RWPE2 (cell line): ENCODE measurements at regions not wholly inside any gene's neighbourhood (a gene's known extent, or its start where the extent isn't known, plus 50 kb on each side); places are given as distances from the start of the nearest gene placed in this dataset.

ENCODE experiments used
- ATAC-seq: fragments of 200-7000 bp; cut with Tn5 transposase; 3 replicates; pipeline ENCODE4 v1.9.1; 2021; ENCODE audit warnings: low read depth
- DNase-seq: peaks from one replicate; pipeline ENCODE4 v3.0.0-alpha.2; 2020; ENCODE audit warnings: low spot score
- H3K27ac ChIP-seq: fragments of 450-650 bp; 2 replicates; pipeline ENCODE4 v1.5.1; 2017; ENCODE audit warnings: mild to moderate bottlenecking; ENCODE audit not compliant: poor library complexity, severe bottlenecking
- H3K27me3 ChIP-seq: fragments of 250-450 bp; sonication (Bioruptor Pico); 2 replicates; pipeline ENCODE4 v1.5.1; 2021; ENCODE audit warnings: mild to moderate bottlenecking, moderate library complexity; ENCODE audit not compliant: insufficient read depth, poor library complexity, severe bottlenecking
- H3K36me3 ChIP-seq: fragments of 250-450 bp; sonication (Bioruptor Pico); 2 replicates; pipeline ENCODE4 v1.5.1; 2020; ENCODE audit warnings: low read depth, mild to moderate bottlenecking, moderate library complexity
- H3K4me1 ChIP-seq: fragments of 250-450 bp; sonication (Bioruptor Pico); 2 replicates; pipeline ENCODE4 v1.5.1; 2021; ENCODE audit warnings: mild to moderate bottlenecking, moderate library complexity; ENCODE audit not compliant: insufficient read depth, poor library complexity, severe bottlenecking
- H3K4me3 ChIP-seq: fragments of 250-450 bp; sonication (Bioruptor Pico); 2 replicates; pipeline ENCODE4 v1.5.1; 2021; ENCODE audit warnings: mild to moderate bottlenecking, moderate library complexity; ENCODE audit not compliant: severe bottlenecking
- H3K9me3 ChIP-seq: fragments of 250-450 bp; sonication (Bioruptor Pico); 2 replicates; pipeline ENCODE4 v1.5.1; 2021; ENCODE audit warnings: mild to moderate bottlenecking, moderate library complexity; ENCODE audit not compliant: severe bottlenecking
- TF ChIP-seq, protein P1 (sequence below): fragments of 450-650 bp; IDR thresholded peaks from one replicate; pipeline ENCODE4 v1.5.1; 2017; ENCODE audit warnings: mild to moderate bottlenecking, moderate library complexity; ENCODE audit not compliant: poor library complexity, severe bottlenecking

DNA sequence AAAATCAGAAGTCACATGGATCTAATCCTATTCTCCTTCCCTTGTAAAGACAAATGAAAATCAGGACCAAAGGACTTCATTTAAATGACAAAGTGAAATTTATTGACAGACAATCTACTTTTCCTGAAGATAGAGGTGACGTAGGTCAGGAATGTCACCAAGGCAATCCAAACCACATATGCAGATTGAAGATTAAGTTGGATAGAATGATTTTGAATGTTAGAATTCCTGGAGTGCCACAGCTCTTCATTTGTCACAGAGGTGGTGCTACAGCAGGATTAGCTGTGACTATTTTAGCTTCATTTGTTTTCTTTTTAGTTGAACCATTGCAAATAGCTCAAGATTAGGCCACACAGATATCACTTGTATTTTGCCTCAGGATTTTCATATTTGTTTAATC, 736.0 kb upstream of the ARRDC3 start:
- TF ChIP-seq, protein P1, sequence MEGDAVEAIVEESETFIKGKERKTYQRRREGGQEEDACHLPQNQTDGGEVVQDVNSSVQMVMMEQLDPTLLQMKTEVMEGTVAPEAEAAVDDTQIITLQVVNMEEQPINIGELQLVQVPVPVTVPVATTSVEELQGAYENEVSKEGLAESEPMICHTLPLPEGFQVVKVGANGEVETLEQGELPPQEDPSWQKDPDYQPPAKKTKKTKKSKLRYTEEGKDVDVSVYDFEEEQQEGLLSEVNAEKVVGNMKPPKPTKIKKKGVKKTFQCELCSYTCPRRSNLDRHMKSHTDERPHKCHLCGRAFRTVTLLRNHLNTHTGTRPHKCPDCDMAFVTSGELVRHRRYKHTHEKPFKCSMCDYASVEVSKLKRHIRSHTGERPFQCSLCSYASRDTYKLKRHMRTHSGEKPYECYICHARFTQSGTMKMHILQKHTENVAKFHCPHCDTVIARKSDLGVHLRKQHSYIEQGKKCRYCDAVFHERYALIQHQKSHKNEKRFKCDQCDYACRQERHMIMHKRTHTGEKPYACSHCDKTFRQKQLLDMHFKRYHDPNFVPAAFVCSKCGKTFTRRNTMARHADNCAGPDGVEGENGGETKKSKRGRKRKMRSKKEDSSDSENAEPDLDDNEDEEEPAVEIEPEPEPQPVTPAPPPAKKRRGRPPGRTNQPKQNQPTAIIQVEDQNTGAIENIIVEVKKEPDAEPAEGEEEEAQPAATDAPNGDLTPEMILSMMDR, result no peak
- H3K27me3 ChIP-seq, result no peaks in the 10 kb centered on the region
- H3K27ac ChIP-seq, result no peak overlapping the region
- ATAC-seq (no peak), DNase-seq (no peak)
- no peaks in the 10 kb centered on the region for H3K4me1 ChIP-seq
- no peak overlapping the region for H3K4me3 ChIP-seq
- H3K36me3 ChIP-seq, result no peaks in the 10 kb centered on the region
- no peaks in the 10 kb centered on the region for H3K9me3 ChIP-seq

DNA sequence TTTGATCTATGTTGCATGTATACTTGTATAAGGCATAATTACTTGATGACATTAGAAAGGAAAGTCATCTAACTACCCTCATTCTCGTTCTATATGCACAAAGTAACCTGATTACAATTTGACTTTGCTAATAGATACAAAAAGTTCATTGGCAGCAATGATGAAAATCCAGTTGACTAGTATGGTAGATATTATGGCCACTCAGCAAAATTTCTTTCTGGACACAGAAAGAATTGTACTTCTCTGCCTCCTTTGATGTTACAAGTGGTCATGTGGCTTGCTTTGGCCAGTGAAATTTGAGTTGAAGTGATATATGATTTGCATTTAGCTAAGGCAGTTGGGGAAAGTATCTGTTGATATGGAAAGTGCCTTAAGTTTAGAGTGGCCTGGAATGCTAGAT, 723.7 kb upstream of the ARRDC3 start:
- TF ChIP-seq, protein P1, result no peak
- no peak for DNase-seq

DNA sequence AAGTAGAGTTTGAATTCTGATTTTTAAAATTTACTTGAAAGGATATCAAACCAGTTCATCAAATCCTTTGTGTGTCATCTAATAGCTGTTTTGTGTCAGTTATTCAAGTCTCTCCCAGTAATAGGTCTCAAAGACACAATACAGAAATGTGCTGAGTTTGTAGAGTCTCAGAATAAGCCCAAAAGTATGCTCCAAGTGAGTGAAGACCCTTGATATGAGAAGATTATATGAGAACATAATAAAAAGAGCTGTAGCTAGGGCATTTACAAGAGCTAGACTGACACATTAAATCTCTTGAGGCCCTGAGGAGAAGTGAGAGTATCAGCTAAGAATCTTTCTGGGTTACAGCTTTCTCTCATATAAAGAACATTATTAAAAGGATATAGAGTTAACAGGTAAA, 721.0 kb upstream of the ARRDC3 start:
- H3K4me1 ChIP-seq, result no peaks in the 10 kb centered on the region
- ATAC-seq (no peak), DNase-seq (no peak)
- no peaks in the 10 kb centered on the region for H3K36me3 ChIP-seq
- H3K27me3 ChIP-seq, result no peaks in the 10 kb centered on the region
- TF ChIP-seq, protein P1, result no peak
- no peak overlapping the region for H3K27ac ChIP-seq
- H3K9me3 ChIP-seq, result no peaks in the 10 kb centered on the region
- H3K4me3 ChIP-seq, result no peak overlapping the region

More for the DNA sequence above, 723.7 kb upstream of the ARRDC3 start:
- no peak for ATAC-seq
- no peaks in the 10 kb centered on the region for H3K4me1 ChIP-seq
- H3K4me3 ChIP-seq, result no peak overlapping the region
- no peaks in the 10 kb centered on the region for H3K27me3 ChIP-seq
- H3K36me3 ChIP-seq, result no peaks in the 10 kb centered on the region
- no peak overlapping the region for H3K27ac ChIP-seq
- H3K9me3 ChIP-seq, result no peaks in the 10 kb centered on the region

- no peaks in the 10 kb centered on the region for H3K4me1 ChIP-seq
- H3K27me3 ChIP-seq, result no peaks in the 10 kb centered on the region
- TF ChIP-seq, protein P1, result no peak
- ATAC-seq (no peak), DNase-seq (no peak)
- no peak overlapping the region for H3K4me3 ChIP-seq
- no peaks in the 10 kb centered on the region for H3K9me3 ChIP-seq
- no peaks in the 10 kb centered on the region for H3K36me3 ChIP-seq
- H3K27ac ChIP-seq, result no peak overlapping the region
Measured at GRCh38 chr5:92102313-92102712, 719.2 kb upstream of the ARRDC3 start.

DNA sequence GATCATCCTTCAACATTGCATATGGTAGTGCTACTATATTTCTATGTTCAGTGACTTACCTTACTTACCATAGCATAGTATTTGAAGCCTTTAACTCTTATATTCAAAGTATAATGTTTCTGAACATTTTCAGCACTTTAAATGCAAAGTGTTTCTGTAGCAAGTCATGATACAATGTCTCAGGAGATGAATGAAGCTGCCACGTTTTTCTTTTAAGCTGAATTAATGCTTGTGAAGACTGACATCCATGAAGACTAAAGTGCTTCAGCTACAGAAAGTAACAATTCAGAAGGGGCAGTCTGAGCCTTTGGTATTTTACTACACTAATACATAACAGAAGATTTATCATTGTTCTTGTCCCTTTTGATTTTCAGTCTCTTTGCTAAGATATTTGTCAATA, 709.1 kb upstream of the ARRDC3 start:
- TF ChIP-seq, protein P1, result no peak
- Histone ChIP-seq H3K9me3 (no peaks in the 10 kb centered on the region), H3K4me3 (no peak overlapping the region)

More for the DNA sequence above, 709.1 kb upstream of the ARRDC3 start:
- Histone ChIP-seq H3K27ac (no peak overlapping the region), H3K4me1 (no peaks in the 10 kb centered on the region), H3K27me3 (no peaks in the 10 kb centered on the region), H3K36me3 (no peaks in the 10 kb centered on the region)
- no peak for ATAC-seq
- no peak for DNase-seq
